Activated naive CD8-positive, alpha-beta T cell treated with anti-CD3 and anti-CD28 coated beads, Interleukin-2, amount 50 U/mL, for 16 hours (primary cell): ENCODE measurements at regions not wholly inside any gene's neighbourhood (a gene's known extent, or its start where the extent isn't known, plus 50 kb on each side); places are given as distances from the start of the nearest gene placed in this dataset.

Experiments
- DNase-seq: peaks from one replicate; pipeline ENCODE4 v3.0.0-alpha.2; 2020; ENCODE audit warnings: low read depth, low spot score

DNA sequence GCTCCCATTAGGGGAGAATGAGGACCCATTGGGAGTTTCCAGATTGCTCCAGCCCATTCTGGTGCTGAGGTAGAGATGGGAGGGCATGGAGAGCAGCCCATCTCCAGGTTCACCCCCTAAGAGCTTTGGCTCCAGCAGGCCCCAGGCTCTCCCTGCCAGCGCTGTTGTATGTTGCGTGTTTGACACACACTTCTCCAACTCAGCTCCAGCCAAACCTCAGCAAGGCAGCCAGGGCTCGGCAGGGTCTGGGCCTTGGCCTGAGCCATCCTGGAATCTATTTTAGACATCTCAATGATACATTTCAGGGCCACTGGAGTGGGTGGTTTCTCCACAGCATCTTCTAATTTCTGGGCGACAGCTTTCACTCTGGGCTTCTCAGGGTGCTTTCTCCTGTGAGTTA lies 117.0 kb downstream of the NAV1 start:
- DNase-seq, result no peak

DNA sequence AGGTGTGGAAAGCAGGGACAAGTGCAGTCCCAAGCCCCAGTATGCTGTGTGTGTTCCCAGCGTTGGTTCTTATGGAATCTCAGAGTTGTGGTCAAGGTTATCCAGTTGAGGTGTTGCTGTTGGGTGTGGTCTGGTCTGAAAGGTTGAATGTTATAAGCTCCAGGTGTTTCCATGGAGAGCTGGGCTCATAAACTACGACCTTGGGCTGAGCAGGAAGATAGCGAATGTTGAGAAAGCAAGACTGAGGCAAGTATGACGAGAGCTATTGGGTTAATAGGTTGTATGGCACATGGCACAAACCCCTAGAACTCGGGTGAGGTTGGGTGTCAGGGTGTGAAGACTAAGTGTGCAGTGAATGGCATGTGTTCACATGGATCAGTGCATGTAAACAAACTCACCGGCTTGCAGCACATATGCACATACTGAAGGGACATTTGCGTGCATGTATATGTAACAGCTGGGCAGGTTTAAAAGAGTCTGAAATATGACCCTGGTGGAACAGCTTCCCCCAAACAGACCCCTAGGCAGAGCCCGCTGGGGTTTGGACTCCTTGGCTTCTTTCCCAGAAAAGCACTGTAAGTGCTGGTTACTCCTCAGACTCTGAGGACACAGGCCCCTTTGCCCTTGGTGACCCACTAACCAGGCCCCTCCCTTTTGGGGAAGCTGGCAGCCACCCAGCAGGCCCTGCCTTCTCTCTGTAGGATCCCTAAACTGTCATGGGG lies 117.5 kb downstream of the NAV1 start:
- DNase-seq, result no peak

DNA sequence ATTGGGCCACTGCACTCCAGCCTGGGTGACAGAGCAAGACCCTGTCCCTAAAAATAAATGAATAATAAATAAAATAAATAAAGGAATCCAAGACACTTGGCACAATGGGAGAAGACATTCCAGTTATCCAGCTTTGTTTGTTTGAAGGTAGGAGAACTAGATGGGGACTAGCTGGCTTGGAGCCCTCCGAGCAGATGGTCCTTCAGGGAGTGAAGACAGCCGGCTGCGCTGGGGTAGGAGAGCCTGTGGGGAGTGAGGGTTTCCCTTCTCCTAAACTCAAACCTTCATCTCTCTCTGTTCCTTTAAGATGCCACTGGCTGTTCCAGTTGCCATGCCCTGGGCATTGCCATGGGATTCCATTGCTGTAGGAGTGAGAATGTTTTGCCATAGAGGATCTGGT lies 120.6 kb downstream of the NAV1 start:
- DNase-seq, result no peak

DNA sequence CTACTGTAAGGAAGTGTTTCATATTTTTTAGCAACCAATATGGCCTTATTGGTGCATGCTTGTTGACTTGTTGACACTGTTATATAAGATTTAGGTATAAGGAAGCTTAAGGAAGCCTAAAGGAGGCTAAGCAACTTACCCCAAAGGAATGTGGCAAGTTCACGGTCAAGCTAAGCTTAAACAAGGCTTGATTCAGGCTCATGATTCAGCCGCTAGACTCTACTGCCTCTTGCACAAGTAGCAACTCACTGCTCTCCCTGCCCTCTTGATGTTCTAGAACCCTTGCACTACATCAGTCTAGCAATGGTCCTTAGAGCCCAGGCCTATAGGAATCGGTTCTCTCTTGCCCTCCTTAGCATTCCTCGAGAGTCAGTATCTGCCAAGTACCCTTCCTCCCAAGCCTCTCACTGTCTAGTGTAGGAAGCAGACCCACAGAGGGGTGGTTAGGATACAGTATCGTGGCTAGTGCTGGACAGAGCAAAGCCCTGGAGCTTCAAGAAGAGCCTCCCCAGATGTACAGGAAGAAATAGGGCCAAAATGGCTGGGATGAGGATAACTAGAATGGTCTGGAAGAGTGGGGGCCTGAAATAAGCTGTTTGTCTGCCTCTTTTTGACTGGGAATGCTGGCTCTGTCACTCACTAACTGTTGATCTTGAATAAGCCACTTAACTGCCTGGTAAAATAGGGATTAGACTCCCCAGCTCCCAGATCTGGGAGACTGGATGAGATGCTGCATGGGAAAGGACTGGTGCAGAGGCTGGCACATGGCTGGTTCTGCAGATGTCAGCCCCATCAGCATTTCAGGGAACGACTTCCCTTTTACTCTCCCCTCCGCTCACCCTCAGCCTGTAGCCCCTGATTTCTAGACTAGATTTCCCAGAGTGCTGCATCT lies 122.2 kb downstream of the NAV1 start:
- no peak for DNase-seq

DNA sequence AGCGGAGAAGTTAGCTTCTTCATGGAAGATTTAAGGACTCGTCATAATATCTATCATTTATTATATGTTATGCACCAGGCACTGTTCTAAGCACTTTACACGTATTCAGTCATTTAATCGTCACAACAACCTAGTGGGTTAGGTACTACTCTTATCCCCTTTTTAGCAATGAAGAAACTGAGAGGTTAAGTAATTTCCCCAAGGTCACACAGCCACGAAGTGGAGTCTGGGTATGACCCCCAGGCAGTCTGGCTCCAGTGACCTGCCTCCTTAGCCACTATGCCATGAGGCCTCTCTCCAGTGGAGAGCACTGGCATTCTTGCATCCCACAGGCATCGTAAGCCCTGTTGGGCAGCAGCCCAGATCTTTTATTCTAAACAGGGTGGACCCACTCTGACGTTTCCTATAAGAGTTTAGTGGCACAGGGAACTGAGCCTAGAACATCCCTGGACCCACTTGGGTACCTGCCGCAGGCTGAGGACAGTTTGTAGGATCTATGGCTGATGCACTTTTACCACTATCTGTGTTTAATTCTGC lies 123.0 kb downstream of the NAV1 start:
- no peak for DNase-seq

DNA sequence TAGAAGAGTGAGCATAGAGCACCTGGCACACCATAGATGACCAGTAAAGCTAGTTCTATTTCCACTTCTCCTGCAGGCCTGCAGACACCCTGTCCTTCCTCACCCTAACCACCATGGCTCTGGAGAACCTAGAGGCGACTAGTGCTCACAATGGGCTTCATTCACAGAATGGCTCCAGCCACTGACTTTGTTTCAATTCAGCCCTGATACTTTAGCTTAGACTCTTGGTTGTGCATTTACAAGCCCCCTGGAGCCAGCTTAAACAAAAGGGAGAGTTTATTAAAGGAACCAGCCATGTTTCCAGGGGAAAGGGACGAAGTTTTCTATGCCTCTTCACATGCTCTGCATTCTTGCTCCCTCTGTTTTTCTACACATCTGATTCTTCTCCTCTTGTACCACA lies 123.7 kb downstream of the NAV1 start:
- no peak for DNase-seq

DNA sequence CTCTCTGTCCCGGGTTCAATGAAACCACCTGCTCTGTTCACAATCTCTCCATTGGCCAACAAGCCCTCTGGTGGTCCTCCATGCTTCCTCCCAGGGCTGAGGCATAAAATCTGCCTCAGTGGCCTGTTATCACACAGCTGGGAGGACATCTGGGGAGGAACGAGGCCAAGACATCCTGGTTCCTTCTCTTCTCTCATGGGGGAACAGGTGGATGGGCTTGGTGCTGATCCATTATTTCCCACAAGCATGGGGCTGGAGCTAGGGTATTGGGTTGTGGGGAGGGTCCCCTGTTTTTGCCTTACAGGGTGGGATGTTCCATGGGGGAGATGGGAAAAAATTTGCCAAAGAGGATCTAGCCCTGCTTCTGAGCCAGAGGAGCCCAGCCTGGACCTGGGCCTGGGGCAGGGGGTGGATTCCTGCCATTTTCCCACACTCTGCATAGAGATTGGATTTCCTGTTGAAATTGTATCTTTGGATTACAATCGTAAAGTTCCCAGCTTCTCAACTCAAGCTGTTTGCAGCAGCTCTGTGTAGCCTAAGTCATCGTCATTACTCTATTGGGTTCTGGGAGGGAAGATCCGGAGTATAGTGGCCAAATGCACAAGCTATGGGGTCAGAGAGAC lies 124.7 kb downstream of the NAV1 start:
- no peak for DNase-seq

DNA sequence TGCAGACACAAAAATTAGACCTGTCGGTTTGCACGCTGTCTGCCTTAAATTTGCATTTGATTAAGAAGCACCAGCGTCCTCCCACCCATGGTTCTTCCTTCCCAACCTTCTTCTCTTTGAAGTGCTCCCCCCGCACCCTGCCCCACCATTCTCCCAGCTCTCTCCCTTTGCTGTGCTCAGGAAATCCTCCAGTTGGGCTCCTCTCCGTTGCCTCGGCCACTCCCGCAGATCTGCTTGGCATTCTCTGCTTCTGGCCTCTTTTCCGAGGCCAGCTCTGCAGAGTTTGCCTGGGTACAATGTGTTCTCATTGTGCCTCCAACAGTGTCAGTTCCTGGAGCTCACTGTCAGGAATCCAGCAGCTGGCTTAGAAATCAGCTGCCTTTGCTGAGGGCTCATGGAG lies 126.1 kb downstream of the NAV1 start:
- DNase-seq, result no peak

DNA sequence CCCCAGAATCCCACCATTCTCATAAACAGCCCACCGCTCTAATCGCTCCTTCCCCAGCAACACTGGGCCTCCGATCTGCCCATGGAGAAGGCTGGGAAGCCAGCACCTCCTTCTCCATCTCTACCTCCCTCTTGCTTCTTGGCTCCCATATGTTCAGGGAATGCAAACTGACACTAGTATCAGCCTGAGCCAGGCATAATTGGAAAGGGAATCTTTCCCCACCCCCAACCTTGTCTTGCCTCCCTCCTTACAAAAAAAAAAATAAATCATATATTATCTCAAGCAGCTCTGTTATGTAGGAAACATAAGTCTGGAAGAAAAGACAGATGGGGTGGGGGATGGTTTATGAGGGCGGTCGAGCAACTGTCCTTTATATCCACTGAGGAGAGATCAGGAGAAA lies 127.2 kb downstream of the NAV1 start:
- no peak for DNase-seq

DNA sequence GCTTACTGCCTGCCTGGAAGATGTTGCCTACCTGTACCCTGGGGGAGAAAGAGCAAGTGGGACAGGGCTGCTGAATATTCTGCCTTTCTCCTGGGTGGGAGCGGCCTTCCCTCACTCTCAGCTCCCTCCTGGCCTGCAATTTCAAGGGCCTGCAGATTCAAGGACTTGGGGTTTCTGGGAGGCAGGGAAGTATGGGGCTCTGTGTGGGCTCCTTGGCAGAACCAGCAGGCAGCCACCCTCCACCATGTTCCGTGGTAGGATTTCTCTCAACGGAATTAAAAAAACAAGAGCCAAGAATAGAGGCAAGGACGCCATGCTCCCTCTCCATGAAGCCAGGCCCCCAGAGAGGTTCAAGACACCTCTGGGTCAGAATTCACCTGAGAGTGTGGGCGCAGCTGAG lies 127.7 kb downstream of the NAV1 start:
- no peak for DNase-seq

DNA sequence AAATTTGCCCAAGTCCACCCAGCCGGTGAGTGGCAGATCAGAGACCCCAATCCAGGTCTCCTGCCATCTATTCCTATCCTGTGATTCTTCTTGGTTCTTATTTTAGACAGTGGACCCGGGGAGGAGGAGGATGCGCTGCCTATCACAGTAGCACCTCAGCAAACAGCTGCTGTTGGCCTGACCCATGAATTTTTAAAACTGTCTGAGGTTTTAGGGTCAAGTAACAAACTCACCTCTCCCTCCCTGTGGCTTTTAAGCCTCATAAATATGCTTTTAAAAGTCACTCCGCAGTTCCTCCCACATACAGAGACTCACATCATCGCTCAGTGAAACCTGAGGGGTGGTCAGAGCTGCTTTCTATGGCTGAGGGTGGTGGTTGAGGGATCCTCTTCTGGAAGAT lies 128.6 kb downstream of the NAV1 start:
- no peak for DNase-seq

DNA sequence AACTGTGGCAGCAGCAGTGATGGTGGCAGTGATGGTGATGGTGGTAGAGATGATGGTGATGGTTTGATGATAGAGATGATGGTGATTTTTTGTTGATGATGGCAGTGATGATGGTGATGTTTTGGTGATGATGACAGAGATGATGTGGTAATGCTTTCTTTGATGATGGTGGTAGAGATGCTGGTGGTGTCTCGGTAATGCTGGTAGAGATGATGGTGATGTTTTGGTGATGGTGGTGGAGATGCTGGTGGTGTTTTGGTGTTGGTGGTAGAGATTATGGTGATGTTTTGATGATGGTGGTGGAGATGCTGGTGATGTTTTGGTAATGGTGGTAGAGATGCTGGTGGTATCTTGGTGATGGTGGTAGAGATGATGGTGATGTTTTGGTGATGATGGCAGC lies 131.6 kb downstream of the NAV1 start:
- no peak for DNase-seq

DNA sequence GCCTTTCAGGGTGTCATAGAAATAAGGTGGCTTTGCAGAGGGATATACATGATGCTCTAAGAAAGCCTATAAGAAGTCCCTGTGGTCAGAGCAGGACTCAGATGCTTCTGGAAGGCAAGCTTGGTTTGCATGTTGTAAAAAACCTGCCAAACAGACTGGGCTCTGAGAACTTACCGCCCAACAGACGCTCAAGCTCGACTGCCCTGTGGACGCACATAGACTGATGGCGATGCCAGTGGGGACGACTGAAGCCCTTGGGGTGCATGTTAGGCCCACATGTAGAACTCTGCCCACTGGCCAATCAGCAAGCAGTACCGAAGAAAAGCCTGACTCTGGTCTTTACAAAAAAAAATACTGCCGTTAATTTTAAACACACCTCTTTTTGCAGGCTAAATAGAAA lies 133.8 kb downstream of the NAV1 start:
- DNase-seq, result no peak

DNA sequence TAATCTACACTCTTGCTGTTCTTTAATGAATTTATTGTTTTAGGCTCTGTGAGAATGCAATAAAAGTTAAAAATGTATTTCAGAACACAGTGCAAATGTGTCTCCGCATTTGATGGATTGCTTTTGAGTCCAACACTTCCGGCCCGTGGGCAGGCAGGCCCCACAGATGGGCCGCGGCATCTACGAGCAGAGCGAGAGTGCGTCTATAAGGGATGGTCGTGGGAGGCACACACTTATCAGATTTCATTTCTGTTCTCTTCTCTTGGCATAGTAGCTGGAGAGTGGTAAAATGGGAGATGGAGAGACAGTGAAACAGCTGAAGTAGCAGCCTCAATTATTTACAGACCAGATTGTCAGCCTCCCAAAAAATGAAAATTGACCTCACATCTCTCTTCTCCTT lies 134.2 kb downstream of the NAV1 start:
- no peak for DNase-seq

DNA sequence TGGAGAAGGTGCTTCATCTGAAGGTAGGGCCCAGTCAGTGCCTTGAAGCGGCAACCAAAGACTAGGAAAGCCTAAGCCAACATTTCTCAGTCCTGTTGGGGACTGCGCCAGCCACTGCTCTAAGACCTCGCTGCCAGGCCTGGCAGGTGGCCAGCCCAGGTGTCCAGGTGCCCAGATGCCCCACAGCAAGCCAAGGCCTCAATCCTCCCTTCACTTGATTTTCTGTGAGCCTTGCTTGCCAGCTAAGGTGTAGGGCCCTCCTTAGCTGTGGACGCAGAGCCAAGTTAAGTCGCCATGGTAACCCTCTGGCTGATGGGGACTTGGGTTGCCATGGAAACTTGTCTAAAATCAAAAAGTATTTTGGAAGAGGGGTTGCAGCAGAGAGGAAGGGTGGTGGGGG lies 135.0 kb downstream of the NAV1 start:
- DNase-seq, result no peak

DNA sequence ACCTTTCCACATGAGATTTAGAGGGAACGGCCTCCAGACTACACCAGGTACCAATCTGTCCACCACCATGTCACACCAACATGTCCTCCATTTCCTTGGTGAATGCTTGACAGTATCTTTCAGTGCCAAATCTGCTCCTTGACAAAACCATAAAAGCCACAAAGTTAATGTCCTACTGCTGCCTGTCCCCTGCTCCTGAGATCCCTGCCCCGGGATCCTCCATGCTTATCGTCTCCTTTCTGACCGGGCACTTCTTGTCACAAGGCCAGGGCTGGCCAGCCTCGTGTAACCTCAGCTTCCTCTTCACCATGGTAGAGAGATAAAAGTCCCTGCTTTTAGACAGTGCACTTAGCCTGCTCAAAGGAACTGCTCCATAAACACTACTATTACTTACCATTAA lies 136.2 kb downstream of the NAV1 start:
- no peak for DNase-seq

DNA sequence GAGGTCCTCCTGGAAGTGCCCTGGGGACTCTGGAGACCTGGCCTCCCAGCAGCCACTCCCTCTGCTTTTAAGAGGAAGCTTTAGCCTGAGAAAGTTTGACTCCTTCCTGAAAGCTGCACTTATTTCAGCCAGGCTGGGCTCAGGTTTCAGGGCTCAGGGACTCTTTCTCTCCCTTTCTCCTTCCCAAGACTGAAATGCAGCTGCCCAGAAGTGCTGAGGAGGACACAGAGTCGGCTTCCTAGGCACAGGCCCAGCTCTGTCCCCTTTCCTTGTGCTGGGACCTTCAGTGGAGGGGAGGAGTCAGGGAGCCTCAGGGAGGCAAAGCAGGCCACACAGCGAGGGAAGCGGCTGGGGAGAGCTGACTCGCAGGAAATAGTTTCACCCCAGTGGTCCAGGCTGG lies 137.3 kb downstream of the NAV1 start:
- no peak for DNase-seq

DNA sequence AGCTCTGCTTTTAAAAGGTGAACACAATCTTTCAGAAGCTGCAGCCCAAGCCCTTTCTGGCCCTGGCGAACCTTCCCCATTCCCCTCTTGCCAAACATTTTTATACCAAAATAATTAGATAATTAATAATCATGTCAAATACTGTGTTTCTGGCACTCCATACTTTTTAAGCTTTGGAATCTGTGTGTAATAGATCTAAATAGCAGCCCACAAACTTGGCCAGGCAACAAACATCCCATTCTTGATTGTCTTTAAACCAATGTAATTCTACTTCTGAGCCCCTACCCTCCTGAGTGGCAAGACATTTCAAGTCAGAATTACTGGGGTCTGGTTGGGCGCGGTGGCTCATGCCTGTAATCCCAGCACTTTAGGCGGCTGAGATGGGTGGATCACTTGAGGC lies 137.7 kb downstream of the NAV1 start:
- no peak for DNase-seq

DNA sequence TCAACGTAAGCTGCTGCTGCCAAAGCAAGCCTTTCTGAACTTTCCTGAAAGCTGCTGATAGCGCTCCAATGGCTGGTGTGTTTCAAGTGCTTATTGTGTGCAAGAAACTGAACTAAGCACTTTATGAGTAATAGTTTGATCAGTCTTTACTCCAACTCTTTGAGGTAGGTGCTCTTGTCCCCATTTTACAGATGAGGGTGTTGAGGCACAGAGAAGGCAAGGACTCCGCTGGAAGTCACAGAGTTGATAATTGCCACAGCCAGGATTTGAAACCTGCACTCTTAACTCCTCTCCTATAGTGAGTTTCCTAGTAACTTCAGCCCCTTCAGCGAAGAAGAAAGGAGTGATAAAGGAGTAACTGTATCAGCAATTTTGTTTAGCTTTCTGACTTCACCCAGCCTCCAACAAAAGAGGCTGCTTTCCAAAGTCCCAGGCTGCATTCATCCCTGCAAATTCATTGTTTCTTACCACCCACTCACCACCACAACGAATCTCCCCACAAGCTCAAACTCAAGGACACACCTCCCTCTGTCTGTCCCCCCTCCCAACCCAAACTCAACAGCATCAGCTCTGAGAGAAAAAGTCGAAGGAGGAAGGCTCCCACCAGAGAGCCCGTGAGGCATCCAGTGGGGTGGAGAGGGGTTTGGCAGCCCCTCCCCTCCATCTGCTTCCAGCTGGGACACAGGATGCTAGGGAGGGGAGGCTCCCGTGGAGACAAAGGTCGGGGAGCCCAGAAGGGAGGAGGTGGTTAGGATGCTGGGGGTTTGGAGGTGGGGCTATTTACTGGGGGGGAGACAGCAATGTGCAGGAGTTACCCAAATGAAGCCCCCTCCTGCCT lies 139.6 kb downstream of the NAV1 start:
- DNase-seq, result no peak

DNA sequence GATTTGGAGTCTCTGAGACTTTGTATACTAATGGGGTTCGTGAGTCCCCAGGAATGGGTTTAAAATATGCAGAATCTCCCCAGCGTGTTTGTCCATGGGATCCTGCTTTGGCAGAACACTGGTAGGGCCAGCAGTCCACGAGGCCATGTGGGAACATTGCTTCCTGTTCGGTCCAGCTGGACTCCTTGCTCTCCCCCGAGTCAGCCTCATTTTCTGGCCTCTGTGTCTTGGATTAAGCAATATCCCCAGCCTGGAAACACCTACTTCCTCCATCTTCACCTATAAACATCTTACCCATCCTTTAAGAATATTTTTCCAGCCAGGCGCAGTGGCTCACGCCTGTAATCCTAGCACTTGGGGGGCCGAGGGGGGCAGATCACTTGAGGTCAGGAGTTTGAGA lies 142.4 kb downstream of the NAV1 start:
- no peak for DNase-seq

DNA sequence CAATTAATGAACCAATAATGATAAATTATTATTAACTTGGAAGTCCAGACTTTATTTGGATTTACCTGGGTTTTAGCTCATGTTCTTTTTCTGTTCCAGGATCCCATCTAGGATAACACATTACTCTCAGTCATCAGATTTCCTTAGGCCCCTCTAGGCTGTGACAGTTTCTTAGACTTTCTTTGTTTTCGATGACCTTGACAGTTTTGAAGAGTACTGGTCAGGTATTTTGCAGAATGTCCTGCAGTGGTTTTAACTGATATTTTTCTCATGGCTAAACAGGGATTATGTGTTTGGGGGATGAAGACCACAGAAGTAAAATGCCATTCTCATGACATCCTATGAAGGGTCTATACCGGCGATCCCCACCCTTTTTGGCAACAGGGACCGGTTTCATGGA lies 144.0 kb downstream of the NAV1 start:
- DNase-seq, result no peak

DNA sequence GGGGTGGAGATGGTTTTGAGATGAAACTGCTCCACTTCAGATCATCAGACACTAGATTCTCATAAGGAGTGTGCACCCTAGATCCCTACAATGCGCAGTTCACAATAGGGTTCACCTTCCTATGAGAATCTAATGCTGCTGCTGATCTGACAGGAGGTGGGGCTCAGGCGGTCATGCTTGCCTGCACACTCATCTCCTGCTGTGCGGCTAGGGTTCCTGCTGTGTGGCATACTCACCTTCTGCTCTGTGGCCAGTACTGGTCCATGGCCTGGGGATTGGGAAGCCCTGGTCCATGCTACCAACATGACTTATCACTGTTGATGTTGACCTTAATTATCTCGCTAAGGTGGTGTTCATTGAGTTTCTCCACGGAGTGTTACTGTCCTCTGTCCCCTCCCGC lies 144.5 kb downstream of the NAV1 start:
- no peak for DNase-seq
